ENCODE measurements at regions not wholly inside any gene's neighbourhood (a gene's known extent, or its start where the extent isn't known, plus 50 kb on each side); places are given as distances from the start of the nearest gene placed in this dataset.

DNA sequence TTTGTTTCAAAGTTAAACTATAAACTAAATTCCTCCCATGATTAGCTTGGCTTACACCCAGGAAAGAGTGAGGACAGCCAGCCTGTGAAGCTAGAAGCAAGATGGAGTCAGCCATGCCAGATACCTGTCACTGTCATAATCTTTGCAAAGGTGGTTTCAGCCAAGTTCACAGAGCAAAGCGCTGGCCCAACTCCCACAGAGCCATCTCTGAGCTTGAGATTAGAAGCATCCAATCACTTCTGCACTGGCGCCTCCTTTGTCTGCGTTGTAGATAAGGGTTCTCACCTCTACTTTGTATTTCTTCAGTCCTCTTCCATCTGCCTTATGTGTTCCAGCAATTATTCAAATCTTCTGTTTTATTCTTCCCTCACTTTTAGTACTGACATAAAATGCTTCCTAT lies 119.4 kb upstream of the ACO1 start:
- TF ChIP-seq, protein P1, sequence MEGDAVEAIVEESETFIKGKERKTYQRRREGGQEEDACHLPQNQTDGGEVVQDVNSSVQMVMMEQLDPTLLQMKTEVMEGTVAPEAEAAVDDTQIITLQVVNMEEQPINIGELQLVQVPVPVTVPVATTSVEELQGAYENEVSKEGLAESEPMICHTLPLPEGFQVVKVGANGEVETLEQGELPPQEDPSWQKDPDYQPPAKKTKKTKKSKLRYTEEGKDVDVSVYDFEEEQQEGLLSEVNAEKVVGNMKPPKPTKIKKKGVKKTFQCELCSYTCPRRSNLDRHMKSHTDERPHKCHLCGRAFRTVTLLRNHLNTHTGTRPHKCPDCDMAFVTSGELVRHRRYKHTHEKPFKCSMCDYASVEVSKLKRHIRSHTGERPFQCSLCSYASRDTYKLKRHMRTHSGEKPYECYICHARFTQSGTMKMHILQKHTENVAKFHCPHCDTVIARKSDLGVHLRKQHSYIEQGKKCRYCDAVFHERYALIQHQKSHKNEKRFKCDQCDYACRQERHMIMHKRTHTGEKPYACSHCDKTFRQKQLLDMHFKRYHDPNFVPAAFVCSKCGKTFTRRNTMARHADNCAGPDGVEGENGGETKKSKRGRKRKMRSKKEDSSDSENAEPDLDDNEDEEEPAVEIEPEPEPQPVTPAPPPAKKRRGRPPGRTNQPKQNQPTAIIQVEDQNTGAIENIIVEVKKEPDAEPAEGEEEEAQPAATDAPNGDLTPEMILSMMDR (IDR thresholded peaks at IDR 0.05) = no peak
- no peak for TF ChIP-seq POLR2A (IDR thresholded peaks at IDR 0.05)

Measured in lower leg skin (tissue), 3 donors.